ENCODE measurements at regions not wholly inside any gene's neighbourhood (a gene's known extent, or its start where the extent isn't known, plus 50 kb on each side); places are given as distances from the start of the nearest gene placed in this dataset.

GRCh38 chr16:82236415-82236814 lies 66.4 kb upstream of the MPHOSPH6 start:
- DNase-seq, result no peak

- DNase-seq, result no peak
Measured at GRCh38 chr16:82232806-82233205, 62.8 kb upstream of the MPHOSPH6 start.

- no peak for DNase-seq
Measured at GRCh38 chr16:82231008-82231787, 61.2 kb upstream of the MPHOSPH6 start.

- peak; percentile 68 for DNase-seq
Measured at GRCh38 chr16:82229800-82230619, 60.0 kb upstream of the MPHOSPH6 start.

GRCh38 chr16:82226327-82226726 lies 56.3 kb upstream of the MPHOSPH6 start:
- no peak for DNase-seq

- DNase-seq, result no peak
Measured at GRCh38 chr16:82224821-82225220, 54.8 kb upstream of the MPHOSPH6 start.

- DNase-seq, result no peak
Measured at GRCh38 chr16:82220541-82220940, 50.5 kb upstream of the MPHOSPH6 start.
